GM23338 (cell line): ENCODE measurements at regions not wholly inside any gene's neighbourhood (a gene's known extent, or its start where the extent isn't known, plus 50 kb on each side); places are given as distances from the start of the nearest gene placed in this dataset.

Experiments used
- ATAC-seq: fragments of 200-7000 bp; cut with Tn5 transposase; 3 replicates; pipeline ENCODE4 v1.9.1; 2020
- DNase-seq: peaks from one replicate; pipeline ENCODE4 v3.0.0-alpha.2; 2015; ENCODE audit warnings: low spot score
- H2AFZ ChIP-seq: fragments of 200-600 bp; sonication (generic); 2 replicates; pipeline ENCODE4 v1.8.0; 2016; ENCODE audit warnings: antibody characterized with exemption, mild to moderate bottlenecking, moderate library complexity
- H3F3A ChIP-seq: fragments of 200-600 bp; sonication (generic); replicated peaks from 2 replicates; pipeline ENCODE4 v1.8.0; 2017; ENCODE audit warnings: antibody characterized with exemption, mixed run types, low read depth
- H3K27ac ChIP-seq: fragments of 200-600 bp; sonication (generic); 2 replicates; pipeline ENCODE4 v1.6.1; 2016; ENCODE audit warnings: low read depth
- H3K27me3 ChIP-seq: fragments of 200-600 bp; sonication (generic); 2 replicates; pipeline ENCODE4 v1.8.0; 2016; ENCODE audit warnings: mild to moderate bottlenecking, mixed run types, moderate library complexity; ENCODE audit not compliant: insufficient read depth
- H3K36me3 ChIP-seq: fragments of 200-600 bp; sonication (generic); 2 replicates; pipeline ENCODE4 v1.8.0; 2016; ENCODE audit warnings: mild to moderate bottlenecking; ENCODE audit not compliant: insufficient read depth
- H3K4me1 ChIP-seq: fragments of 200-600 bp; sonication (generic); 2 replicates; pipeline ENCODE4 v1.8.0; 2016; ENCODE audit warnings: mild to moderate bottlenecking, moderate library complexity; ENCODE audit not compliant: insufficient read depth
- H3K4me2 ChIP-seq: fragments of 200-600 bp; sonication (generic); 2 replicates; pipeline ENCODE4 v1.7.1; 2017; ENCODE audit warnings: mixed run types
- H3K4me3 ChIP-seq: fragments of 200-600 bp; sonication (generic); 2 replicates; pipeline ENCODE4 v1.6.1; 2016; ENCODE audit warnings: mixed run types
- H3K79me2 ChIP-seq: fragments of 200-600 bp; sonication (generic); replicated peaks from 2 replicates; pipeline ENCODE4 v1.8.0; 2017; ENCODE audit warnings: mild to moderate bottlenecking; ENCODE audit not compliant: insufficient read depth
- H3K9me2 ChIP-seq: fragments of 200-600 bp; sonication (generic); 2 replicates; pipeline ENCODE4 v1.8.0; 2017; ENCODE audit not compliant: insufficient read depth
- H4K20me1 ChIP-seq: fragments of 200-600 bp; sonication (generic); replicated peaks from 2 replicates; pipeline ENCODE4 v1.8.0; 2017; ENCODE audit warnings: mild to moderate bottlenecking; ENCODE audit not compliant: insufficient read depth
- H3K27ac Mint-ChIP-seq: 2 replicates; pipeline ENCODE4 v1.8.0; 2020; ENCODE audit warnings: inconsistent platforms, mild to moderate bottlenecking, moderate library complexity, mixed read lengths
- H3K27me3 Mint-ChIP-seq: 3 replicates; pipeline ENCODE4 v1.8.0; 2022; ENCODE audit warnings: low read depth, mild to moderate bottlenecking, moderate library complexity, mixed read lengths, inconsistent platforms; ENCODE audit not compliant: insufficient read depth, poor library complexity
- H3K36me3 Mint-ChIP-seq: 3 replicates; pipeline ENCODE4 v1.8.0; 2021; ENCODE audit warnings: low read depth, mild to moderate bottlenecking, inconsistent platforms, moderate library complexity, mixed read lengths
- H3K4me1 Mint-ChIP-seq: 3 replicates; pipeline ENCODE4 v1.8.0; 2020; ENCODE audit warnings: mild to moderate bottlenecking, inconsistent platforms, mixed read lengths
- H3K4me3 Mint-ChIP-seq: 3 replicates; pipeline ENCODE4 v1.8.0; 2021; ENCODE audit warnings: moderate library complexity, mild to moderate bottlenecking, inconsistent platforms, mixed read lengths
- H3K9me3 Mint-ChIP-seq: 3 replicates; pipeline ENCODE4 v1.8.0; 2020; ENCODE audit warnings: moderate library complexity, mild to moderate bottlenecking, inconsistent platforms, mixed read lengths
- CREB1 ChIP-seq: fragments of 250-450 bp; sonication (Bioruptor Pico); IDR thresholded peaks from 2 replicates; pipeline ENCODE4 v1.5.0; 2020; ENCODE audit warnings: low read depth, mild to moderate bottlenecking, moderate library complexity
- CTCF ChIP-seq, 2 experiments: fragments of 200-600 bp in 1 of 2; sonication (generic) in 1 of 2; conservative IDR thresholded peaks; 2 replicates each; pipeline versions ENCODE4 v1.5.1 to v1.6.1; 2016 to 2017; ENCODE audit warnings: antibody characterized with exemption in 2 of 2, low read depth in 2 of 2, mild to moderate bottlenecking in 2 of 2, moderate library complexity in 1 of 2
- ETS1 ChIP-seq: IDR thresholded peaks from 2 replicates; pipeline ENCODE4 v1.6.1; 2016; ENCODE audit warnings: antibody characterized with exemption
- EZH2 ChIP-seq: fragments of 200-600 bp; sonication (generic); IDR thresholded peaks from one replicate; pipeline ENCODE4 v1.8.0; 2017; ENCODE audit warnings: antibody characterized with exemption, mild to moderate bottlenecking, low read depth; ENCODE audit not compliant: unreplicated experiment
- EZH2phosphoT487 ChIP-seq: fragments of 200-600 bp; sonication (generic); IDR thresholded peaks from one replicate; pipeline ENCODE4 v1.8.1; 2018; ENCODE audit warnings: antibody characterized with exemption; ENCODE audit not compliant: unreplicated experiment
- JUNB ChIP-seq: IDR thresholded peaks from one replicate; pipeline ENCODE4 v1.6.1; 2016; ENCODE audit warnings: antibody characterized with exemption; ENCODE audit not compliant: unreplicated experiment
- NANOG ChIP-seq: IDR thresholded peaks from 2 replicates; pipeline ENCODE4 v1.6.1; 2016; ENCODE audit warnings: antibody characterized with exemption, borderline replicate concordance
- POLR2AphosphoS5 ChIP-seq: IDR thresholded peaks from 2 replicates; pipeline ENCODE4 v1.6.1; 2016; ENCODE audit warnings: antibody characterized with exemption, low read depth
- REST ChIP-seq: IDR thresholded peaks from one replicate; pipeline ENCODE4 v1.6.1; 2018; ENCODE audit warnings: antibody characterized with exemption; ENCODE audit not compliant: unreplicated experiment
- STAT1 ChIP-seq: IDR thresholded peaks from one replicate; pipeline ENCODE4 v1.6.1; 2016; ENCODE audit warnings: antibody characterized with exemption; ENCODE audit not compliant: unreplicated experiment
- ZNF114 ChIP-seq: fragments of 250-450 bp; sonication (Bioruptor Pico); IDR thresholded peaks from 2 replicates; pipeline ENCODE4 v1.5.0; 2020; ENCODE audit warnings: mild to moderate bottlenecking, moderate library complexity
- ZNF331 ChIP-seq: fragments of 250-450 bp; sonication (Bioruptor Pico); IDR thresholded peaks from 2 replicates; pipeline ENCODE4 v1.5.0; 2020; ENCODE audit warnings: low read depth, mild to moderate bottlenecking, moderate library complexity
- ZNF462 ChIP-seq: fragments of 250-450 bp; sonication (Bioruptor Pico); IDR thresholded peaks from 2 replicates; pipeline ENCODE4 v1.5.0; 2020; ENCODE audit warnings: mild to moderate bottlenecking, moderate library complexity

- Histone ChIP-seq H3K79me2 (no peaks in the 10 kb centered on the region), H3K4me3 (no peak overlapping the region), H3K4me1 (no peaks in the 10 kb centered on the region), H3F3A (no peaks in the 10 kb centered on the region), H3K36me3 (no peaks in the 10 kb centered on the region), H3K4me2 (no peak overlapping the region), H3K27me3 (no peaks in the 10 kb centered on the region), H3K9me2 (peaks cover 3% of the 10 kb centered on the region; the same call in 1 of the 2 replicates), H3K27ac (no peak overlapping the region), H4K20me1 (no peaks in the 10 kb centered on the region), H2AFZ (peak overlapping the region; percentile 21; the same call in 1 of the 2 replicates)
- Mint-ChIP-seq H3K9me3 (no peaks in the 10 kb centered on the region), H3K36me3 (no peaks in the 10 kb centered on the region), H3K27me3 (peaks cover 5% of the 10 kb centered on the region), H3K27ac (no peak overlapping the region), H3K4me3 (no peak overlapping the region), H3K4me1 (peaks cover 12% of the 10 kb centered on the region)
- no peak for ATAC-seq
- TF ChIP-seq EZH2 (no peak), NANOG (no peak), ZNF331 (CRISPR knock-in tag) (no peak), REST (no peak), POLR2AphosphoS5 (no peak), CTCF (conservative IDR thresholded peaks at IDR 0.05; ENCODE audit: low read depth in 2 of 2) (no peak), STAT1 (no peak), ETS1 (no peak), ZNF114 (CRISPR knock-in tag) (no peak), CREB1 (CRISPR knock-in tag) (no peak), JUNB (no peak), ZNF462 (no peak), EZH2phosphoT487 (no peak)
- DNase-seq, result no peak
These were observed 308.1 kb upstream of the CHST9 start for GRCh38 chr18:27493182-27493581.
